ENCODE measurements at regions not wholly inside any gene's neighbourhood (a gene's known extent, or its start where the extent isn't known, plus 50 kb on each side); places are given as distances from the start of the nearest gene placed in this dataset.

GRCh38 chr4:1466034-1466862, 60.0 kb upstream of the NKX1-1 start:
- intact Hi-C loops (cut with micrococcal nuclease) = no loop called here

- intact Hi-C loops (cut with micrococcal nuclease) = no loop called here
Observed at GRCh38 chr4:1465173-1466033, 59.2 kb upstream of the NKX1-1 start.

GRCh38 chr4:1464581-1465171, 58.4 kb upstream of the NKX1-1 start:
- intact Hi-C loops (cut with micrococcal nuclease) = no loop called here

GRCh38 chr4:1463927-1464540, 57.8 kb upstream of the NKX1-1 start:
- intact Hi-C loops (cut with micrococcal nuclease) = no loop called here

GRCh38 chr4:1463088-1463926, 57.1 kb upstream of the NKX1-1 start:
- intact Hi-C loops (cut with micrococcal nuclease) = no loop called here

- intact Hi-C loops (cut with micrococcal nuclease) = no loop called here
Observed at GRCh38 chr4:1462768-1463075, 56.5 kb upstream of the NKX1-1 start.

- intact Hi-C loops (cut with micrococcal nuclease) = no loop called here
Observed at GRCh38 chr4:1462009-1462767, 55.9 kb upstream of the NKX1-1 start.

- intact Hi-C loops (cut with micrococcal nuclease) = no loop called here
Observed at GRCh38 chr4:1460967-1461868, 55.0 kb upstream of the NKX1-1 start.

GRCh38 chr4:1459722-1460511, 53.7 kb upstream of the NKX1-1 start:
- intact Hi-C loops (cut with micrococcal nuclease) = no loop called here

GRCh38 chr4:1459081-1459721, 53.0 kb upstream of the NKX1-1 start:
- intact Hi-C loops (cut with micrococcal nuclease) = no loop called here

- intact Hi-C loops (cut with micrococcal nuclease) = no loop called here
Observed at GRCh38 chr4:1458581-1458980, 52.3 kb upstream of the NKX1-1 start.

All from T-helper 1 cell treated with Interleukin-12 subunit alpha and Interleukin-12 subunit beta and Interleukin-4 antibody, amounts not matched to agents 30 ng/mL and 1 ng/mL, for 36 hours (primary cell).